Hepatocyte (in vitro differentiated cells): ENCODE measurements at regions not wholly inside any gene's neighbourhood (a gene's known extent, or its start where the extent isn't known, plus 50 kb on each side); places are given as distances from the start of the nearest gene placed in this dataset.

Experiments
- DNase-seq: peaks from one replicate; pipeline ENCODE4 v3.0.0-alpha.2; 2016; ENCODE audit warnings: low spot score
- H2AFZ ChIP-seq: fragments of 200-600 bp; sonication (generic); 2 replicates; pipeline ENCODE4 v1.6.0; 2016; ENCODE audit warnings: antibody characterized with exemption, mild to moderate bottlenecking
- H3K27ac ChIP-seq: fragments of 200-600 bp; sonication (generic); 2 replicates; pipeline ENCODE4 v1.5.1; 2016; ENCODE audit warnings: mild to moderate bottlenecking
- H3K27me3 ChIP-seq: fragments of 200-600 bp; sonication (generic); 2 replicates; pipeline ENCODE4 v1.6.1; 2016
- H3K36me3 ChIP-seq: fragments of 200-600 bp; sonication (generic); replicated peaks from 2 replicates; pipeline ENCODE4 v1.5.1; 2016; ENCODE audit warnings: low read depth; ENCODE audit not compliant: insufficient read depth
- H3K4me1 ChIP-seq: fragments of 200-600 bp; sonication (generic); 2 replicates; pipeline ENCODE4 v1.5.1; 2016; ENCODE audit warnings: mild to moderate bottlenecking, moderate library complexity; ENCODE audit not compliant: insufficient read depth
- H3K4me2 ChIP-seq: fragments of 200-600 bp; sonication (generic); 2 replicates; pipeline ENCODE4 v1.6.0; 2016
- H3K4me3 ChIP-seq: fragments of 200-600 bp; sonication (generic); 2 replicates; pipeline ENCODE4 v1.5.1; 2016; ENCODE audit warnings: mild to moderate bottlenecking
- H3K79me2 ChIP-seq: fragments of 200-600 bp; sonication (generic); 2 replicates; pipeline ENCODE4 v1.6.0; 2017; ENCODE audit warnings: mild to moderate bottlenecking
- H3K9me2 ChIP-seq: fragments of 200-600 bp; sonication (generic); replicated peaks from 2 replicates; pipeline ENCODE4 v1.6.0; 2017; ENCODE audit warnings: mild to moderate bottlenecking; ENCODE audit not compliant: insufficient read depth
- H3K9me3 ChIP-seq: fragments of 200-600 bp; sonication (generic); 2 replicates; pipeline ENCODE4 v1.5.1; 2016; ENCODE audit warnings: low read depth, mild to moderate bottlenecking
- H4K20me1 ChIP-seq: fragments of 200-600 bp; sonication (generic); 2 replicates; pipeline ENCODE4 v1.6.0; 2016; ENCODE audit warnings: mild to moderate bottlenecking; ENCODE audit not compliant: insufficient read depth, poor library complexity, severe bottlenecking
- CTCF ChIP-seq: fragments of 200-600 bp; sonication (generic); IDR thresholded peaks from 2 replicates; pipeline ENCODE4 v1.5.1; 2016; ENCODE audit warnings: antibody characterized with exemption, mild to moderate bottlenecking; ENCODE audit not compliant: poor library complexity
- EZH2 ChIP-seq: fragments of 200-600 bp; sonication (generic); IDR thresholded peaks from 2 replicates; pipeline ENCODE4 v1.6.1; 2016; ENCODE audit warnings: antibody characterized with exemption, mild to moderate bottlenecking, borderline replicate concordance
- EZH2phosphoT487 ChIP-seq: fragments of 200-600 bp; sonication (generic); IDR thresholded peaks from one replicate; pipeline ENCODE4 v1.6.1; 2018; ENCODE audit warnings: antibody characterized with exemption, mild to moderate bottlenecking, low read depth, moderate library complexity; ENCODE audit not compliant: unreplicated experiment, severe bottlenecking
- WGBS: methylation state at CpG from one replicate; pipeline ENCODE4 v1.1.6; 2016; ENCODE audit warnings: low lambda C conversion rate; ENCODE audit errors: missing lambda C conversion rate; 5-methylcytosine and 5-hydroxymethylcytosine counted together

DNA sequence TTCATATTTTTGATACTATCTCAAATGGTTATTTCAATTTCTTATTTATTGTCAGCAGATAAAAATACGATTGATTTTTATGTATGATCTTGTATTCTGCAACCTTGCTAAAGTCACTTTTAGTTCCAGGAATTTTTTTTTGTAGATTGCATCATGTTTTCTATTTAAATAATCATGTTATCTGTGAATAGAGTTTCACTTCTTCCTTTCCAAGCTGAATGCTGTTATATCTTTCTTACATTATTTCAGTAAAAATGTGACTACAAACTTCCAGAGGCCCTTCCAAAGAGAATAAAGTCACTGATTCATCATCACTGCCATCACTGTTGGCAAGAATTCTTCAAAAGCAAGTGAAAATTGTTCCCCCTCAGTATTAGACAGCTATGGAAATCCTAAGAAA lies 104.7 kb upstream of the RAP1B start:
- Histone ChIP-seq H3K4me3 (no peak overlapping the region), H3K4me2 (no peak overlapping the region), H3K9me3 (no peaks in the 10 kb centered on the region), H3K79me2 (no peaks in the 10 kb centered on the region), H3K9me2 (no peaks in the 10 kb centered on the region), H3K4me1 (no peaks in the 10 kb centered on the region), H2AFZ (no peak overlapping the region), H3K27ac (no peak overlapping the region), H3K27me3 (no peaks in the 10 kb centered on the region), H4K20me1 (no peaks in the 10 kb centered on the region), H3K36me3 (no peaks in the 10 kb centered on the region)
- WGBS, result 97% methylated on average over 1 of the region's 1 CpG
- TF ChIP-seq EZH2phosphoT487 (no peak), CTCF (no peak), EZH2 (no peak)
- no peak for DNase-seq

- no peaks in the 10 kb centered on the region for H3K9me3 ChIP-seq
- H3K9me2 ChIP-seq, result no peaks in the 10 kb centered on the region
- H3K27ac ChIP-seq, result no peak overlapping the region
- DNase-seq, result no peak
- no peaks in the 10 kb centered on the region for H3K4me1 ChIP-seq
- no peak overlapping the region for H3K4me3 ChIP-seq
- H3K36me3 ChIP-seq, result no peaks in the 10 kb centered on the region
- H3K27me3 ChIP-seq, result no peaks in the 10 kb centered on the region
- no peak for TF ChIP-seq EZH2phosphoT487
- no peak for TF ChIP-seq EZH2
- TF ChIP-seq CTCF, result no peak
- 94% methylated on average over 4 of the region's 4 CpGs for WGBS
- no peak overlapping the region for H2AFZ ChIP-seq
- no peaks in the 10 kb centered on the region for H3K79me2 ChIP-seq
- no peaks in the 10 kb centered on the region for H4K20me1 ChIP-seq
- no peak overlapping the region for H3K4me2 ChIP-seq
Measured at GRCh38 chr12:68506619-68507018, 104.1 kb upstream of the RAP1B start.

- 91% methylated on average over 3 of the region's 3 CpGs for WGBS
- no peak overlapping the region for H2AFZ ChIP-seq
- H3K9me2 ChIP-seq, result no peaks in the 10 kb centered on the region
- H4K20me1 ChIP-seq, result no peaks in the 10 kb centered on the region
- no peaks in the 10 kb centered on the region for H3K79me2 ChIP-seq
- no peak overlapping the region for H3K27ac ChIP-seq
- no peak for TF ChIP-seq EZH2
- no peak for TF ChIP-seq CTCF
- TF ChIP-seq EZH2phosphoT487, result no peak
- H3K27me3 ChIP-seq, result no peaks in the 10 kb centered on the region
- H3K4me3 ChIP-seq, result no peak overlapping the region
- H3K36me3 ChIP-seq, result no peaks in the 10 kb centered on the region
- H3K9me3 ChIP-seq, result no peaks in the 10 kb centered on the region
- DNase-seq, result no peak
- H3K4me2 ChIP-seq, result no peak overlapping the region
- no peaks in the 10 kb centered on the region for H3K4me1 ChIP-seq
Measured at GRCh38 chr12:68507657-68508056, 103.0 kb upstream of the RAP1B start.

DNA sequence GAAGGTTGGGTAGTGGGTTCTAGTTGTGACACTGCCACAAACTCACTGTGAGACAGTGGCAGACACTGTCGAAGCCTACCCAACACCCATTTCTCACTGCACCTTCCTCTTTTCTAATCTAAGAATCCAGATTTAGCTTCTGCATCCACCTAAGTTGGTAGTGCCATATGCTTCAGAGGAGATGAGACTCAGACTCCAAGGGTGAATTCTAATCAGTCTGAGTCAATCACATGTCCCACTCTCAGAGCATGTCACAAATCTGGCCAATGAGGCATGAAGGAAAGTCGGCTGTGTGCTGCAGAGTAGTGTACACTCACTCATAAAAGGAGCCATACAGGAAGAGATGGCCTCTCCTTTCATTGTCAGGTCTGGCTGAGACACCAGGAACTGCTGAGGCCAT lies 102.1 kb upstream of the RAP1B start:
- no peaks in the 10 kb centered on the region for H4K20me1 ChIP-seq
- no peaks in the 10 kb centered on the region for H3K79me2 ChIP-seq
- no peaks in the 10 kb centered on the region for H3K9me2 ChIP-seq
- no peak overlapping the region for H3K4me3 ChIP-seq
- no peak overlapping the region for H3K4me2 ChIP-seq
- no peak overlapping the region for H3K27ac ChIP-seq
- H2AFZ ChIP-seq, result no peak overlapping the region
- TF ChIP-seq EZH2phosphoT487 (no peak), EZH2 (no peak), CTCF (no peak)
- H3K4me1 ChIP-seq, result no peaks in the 10 kb centered on the region
- H3K9me3 ChIP-seq, result no peaks in the 10 kb centered on the region
- no peaks in the 10 kb centered on the region for H3K27me3 ChIP-seq
- H3K36me3 ChIP-seq, result no peaks in the 10 kb centered on the region
- no peak for DNase-seq
- 91% methylated on average over 2 of the region's 2 CpGs for WGBS
